GM19455 (cell line): ENCODE measurements at regions not wholly inside any gene's neighbourhood (a gene's known extent, or its start where the extent isn't known, plus 50 kb on each side); places are given as distances from the start of the nearest gene placed in this dataset.

Source experiments
- ATAC-seq: cut with Tn5 transposase; IDR thresholded peaks from one replicate; pipeline ENCODE4 v1.9.1; 2021; ENCODE audit not compliant: unreplicated experiment

DNA sequence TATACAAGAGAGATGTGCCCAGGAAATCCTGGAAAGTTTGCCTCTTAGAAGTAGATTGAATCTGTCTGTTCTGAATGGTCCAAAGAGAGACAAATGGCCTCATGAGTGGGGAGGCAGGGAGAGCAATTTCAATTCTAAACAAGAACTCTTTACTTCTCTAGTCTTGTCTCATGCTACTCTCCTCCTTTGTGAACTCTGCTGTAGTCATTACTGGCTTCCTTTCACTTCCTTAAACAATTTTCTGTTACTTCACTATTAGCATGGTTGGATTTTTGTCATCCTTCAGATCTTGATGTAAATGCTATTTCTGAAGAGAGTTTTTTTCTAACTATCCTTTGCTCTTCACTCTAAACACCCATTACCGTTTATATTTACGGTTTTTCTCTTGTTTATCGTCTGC lies 54.0 kb upstream of the GRIN3A start:
- no peak for ATAC-seq

DNA sequence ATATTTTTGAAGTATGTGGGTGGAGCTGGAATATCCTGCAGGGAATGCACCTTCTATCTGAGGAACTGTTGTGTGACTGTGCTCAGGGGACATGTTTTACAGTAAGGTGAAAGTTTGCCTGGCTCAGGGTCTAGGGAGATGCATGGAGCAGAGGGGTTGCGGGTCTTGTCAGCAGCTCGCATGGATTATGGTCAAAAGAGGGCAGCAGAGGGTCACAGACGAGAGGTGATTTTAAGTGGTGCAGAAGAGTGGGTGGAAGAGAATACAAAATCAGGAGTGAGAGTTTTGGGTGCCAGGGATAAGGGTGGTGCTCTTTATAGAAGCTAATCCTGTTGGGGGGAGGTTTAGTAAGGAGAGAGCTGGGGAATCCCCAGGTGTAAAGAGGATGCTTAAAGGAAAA lies 53.5 kb upstream of the GRIN3A start:
- ATAC-seq: no peak

- no peak for ATAC-seq
Observed at GRCh38 chr9:101791533-101791932, 53.1 kb upstream of the GRIN3A start.
